DOHH2 (cell line): ENCODE measurements at regions not wholly inside any gene's neighbourhood (a gene's known extent, or its start where the extent isn't known, plus 50 kb on each side); places are given as distances from the start of the nearest gene placed in this dataset.

Experiments
- EZH2phosphoT487 ChIP-seq: fragments of 200-600 bp; sonication (generic); IDR thresholded peaks from 2 replicates; pipeline ENCODE4 v1.6.1; 2017; ENCODE audit warnings: borderline replicate concordance, mild to moderate bottlenecking, antibody characterized with exemption, low read length, moderate library complexity, mixed read lengths
- TF ChIP-seq, protein P1 (sequence below): fragments of 200-600 bp; sonication (generic); IDR thresholded peaks from one replicate; pipeline ENCODE4 v1.5.1; 2014; ENCODE audit warnings: antibody characterized with exemption, mild to moderate bottlenecking, low read depth, low read length; ENCODE audit not compliant: poor library complexity, severe bottlenecking

GRCh38 chr16:51635181-51635580 lies 484.1 kb upstream of the SALL1 start:
- TF ChIP-seq EZH2phosphoT487: no peak
- TF ChIP-seq, protein P1, sequence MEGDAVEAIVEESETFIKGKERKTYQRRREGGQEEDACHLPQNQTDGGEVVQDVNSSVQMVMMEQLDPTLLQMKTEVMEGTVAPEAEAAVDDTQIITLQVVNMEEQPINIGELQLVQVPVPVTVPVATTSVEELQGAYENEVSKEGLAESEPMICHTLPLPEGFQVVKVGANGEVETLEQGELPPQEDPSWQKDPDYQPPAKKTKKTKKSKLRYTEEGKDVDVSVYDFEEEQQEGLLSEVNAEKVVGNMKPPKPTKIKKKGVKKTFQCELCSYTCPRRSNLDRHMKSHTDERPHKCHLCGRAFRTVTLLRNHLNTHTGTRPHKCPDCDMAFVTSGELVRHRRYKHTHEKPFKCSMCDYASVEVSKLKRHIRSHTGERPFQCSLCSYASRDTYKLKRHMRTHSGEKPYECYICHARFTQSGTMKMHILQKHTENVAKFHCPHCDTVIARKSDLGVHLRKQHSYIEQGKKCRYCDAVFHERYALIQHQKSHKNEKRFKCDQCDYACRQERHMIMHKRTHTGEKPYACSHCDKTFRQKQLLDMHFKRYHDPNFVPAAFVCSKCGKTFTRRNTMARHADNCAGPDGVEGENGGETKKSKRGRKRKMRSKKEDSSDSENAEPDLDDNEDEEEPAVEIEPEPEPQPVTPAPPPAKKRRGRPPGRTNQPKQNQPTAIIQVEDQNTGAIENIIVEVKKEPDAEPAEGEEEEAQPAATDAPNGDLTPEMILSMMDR: no peak
